ENCODE measurements at regions not wholly inside any gene's neighbourhood (a gene's known extent, or its start where the extent isn't known, plus 50 kb on each side); places are given as distances from the start of the nearest gene placed in this dataset.

DNA sequence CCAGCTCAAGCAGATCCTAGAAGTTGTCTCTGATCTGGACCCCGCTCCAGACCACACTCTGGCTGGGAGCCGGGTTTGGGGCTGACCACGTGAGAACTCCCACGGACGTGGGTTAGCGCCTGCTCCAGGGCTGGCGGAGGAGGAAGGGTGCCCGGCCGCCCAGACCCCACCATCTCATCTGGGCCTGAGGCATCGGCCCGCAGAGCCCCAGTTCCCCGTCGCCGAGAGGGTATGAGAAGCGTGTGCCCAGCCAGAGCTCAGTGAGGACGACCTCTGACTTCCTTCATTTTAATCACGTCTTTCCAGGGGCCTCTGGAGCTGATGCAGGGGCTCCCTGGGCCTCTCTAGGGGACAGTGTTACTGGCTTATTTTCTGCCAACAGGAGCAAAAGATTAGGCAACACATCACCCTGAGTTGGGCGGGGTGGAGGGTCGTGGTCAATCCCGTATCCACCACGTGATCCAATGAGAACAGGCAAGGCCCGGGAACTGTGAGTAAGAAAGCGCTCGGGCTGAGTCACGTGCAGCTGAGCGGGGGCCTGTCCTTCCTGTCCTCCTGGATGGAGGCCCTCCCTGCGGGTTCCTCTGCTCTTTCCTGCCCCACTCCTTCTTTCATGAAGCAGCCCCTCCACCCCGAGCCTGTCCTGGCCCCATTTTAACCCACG, 81.1 kb downstream of the SIK1 start:
- H2AFZ ChIP-seq (ENCODE audit: low read length): no peak overlapping the region

DNA sequence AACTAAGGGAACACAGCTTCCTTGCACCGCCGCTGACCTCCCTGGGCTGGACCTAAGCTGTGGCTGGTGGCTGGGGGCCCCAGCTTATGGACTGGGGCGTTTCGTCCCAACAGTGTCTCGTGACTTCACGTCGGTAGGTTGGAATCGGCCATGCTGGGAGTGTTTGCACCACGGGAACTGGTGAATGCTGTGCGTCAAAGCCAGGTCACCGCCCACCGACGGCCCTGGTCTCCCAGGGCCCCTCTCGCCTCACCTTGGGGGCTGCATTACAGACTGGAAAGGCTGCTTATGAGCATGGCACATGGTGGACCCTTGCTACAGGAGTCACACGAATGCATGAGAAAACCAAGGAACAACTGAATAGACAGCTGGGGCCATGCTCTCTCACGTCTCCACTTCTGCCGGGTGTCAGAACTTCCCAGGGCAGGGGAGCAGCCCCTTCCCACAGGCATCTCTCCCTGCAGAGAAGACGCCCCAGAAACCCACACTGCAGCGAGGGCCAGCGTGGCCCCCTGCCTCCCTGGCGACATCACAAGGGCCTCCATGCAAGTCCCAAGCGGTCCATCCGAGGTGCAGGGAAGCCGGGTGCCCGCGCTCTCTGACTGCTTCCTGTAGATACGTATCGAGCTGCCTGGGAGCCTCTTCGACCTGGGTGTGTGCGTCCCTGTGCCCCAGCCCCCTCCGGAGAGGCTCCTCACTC, 81.7 kb downstream of the SIK1 start:
- DNase-seq (ENCODE audit: low spot score): no peak
- no peaks in the 10 kb centered on the region for H3K4me1 ChIP-seq (ENCODE audit: insufficient read depth, low read length, poor library complexity, severe bottlenecking)
- no peaks in the 10 kb centered on the region for H3K9me2 ChIP-seq (ENCODE audit: insufficient read depth, low read length)
- no TSS peak for BruUV-seq (replicated peaks)
- POLR2A ChIA-PET: no interaction called here
- no peaks in the 10 kb centered on the region for H3K9me3 ChIP-seq (ENCODE audit: low read length)
- H3K4me3 ChIP-seq (ENCODE audit: low read depth, low read length, poor library complexity, severe bottlenecking): no peak overlapping the region
- H3K4me2 ChIP-seq (ENCODE audit: low read length): no peak overlapping the region
- no peaks in the 10 kb centered on the region for H3K36me3 ChIP-seq (ENCODE audit: insufficient read depth, low read length)
- no peaks in the 10 kb centered on the region for H3K79me2 ChIP-seq (ENCODE audit: insufficient read depth, low read depth, low read length)
- intact Hi-C loops (cut with micrococcal nuclease; ENCODE audit: unreplicated experiment): no loop called here
- TF ChIP-seq EZH2phosphoT487 (IDR thresholded peaks at IDR 0.05; ENCODE audit: borderline replicate concordance, low read depth, low read length) (no peak), CTCF (conservative IDR thresholded peaks at IDR 0.05; ENCODE audit: low read length) (no peak)
- CTCF ChIA-PET (ENCODE audit: unreplicated experiment): no interaction called here
- no peak overlapping the region for H2AFZ ChIP-seq (ENCODE audit: low read length)
- H3K27ac ChIP-seq (ENCODE audit: low read depth, low read length, poor library complexity, severe bottlenecking): no peak overlapping the region
- H4K20me1 ChIP-seq (ENCODE audit: insufficient read depth, low read length): no peaks in the 10 kb centered on the region

More for the DNA sequence above, 81.1 kb downstream of the SIK1 start:
- Histone ChIP-seq H3K9me3 (ENCODE audit: low read length) (no peaks in the 10 kb centered on the region), H4K20me1 (ENCODE audit: insufficient read depth, low read length) (no peaks in the 10 kb centered on the region), H3K36me3 (ENCODE audit: insufficient read depth, low read length) (no peaks in the 10 kb centered on the region), H3K4me2 (ENCODE audit: low read length) (no peak overlapping the region), H3K9me2 (ENCODE audit: insufficient read depth, low read length) (no peaks in the 10 kb centered on the region), H3K4me3 (ENCODE audit: low read depth, low read length, poor library complexity, severe bottlenecking) (no peak overlapping the region), H3K27ac (ENCODE audit: low read depth, low read length, poor library complexity, severe bottlenecking) (no peak overlapping the region), H3K79me2 (ENCODE audit: insufficient read depth, low read depth, low read length) (no peaks in the 10 kb centered on the region), H3K4me1 (ENCODE audit: insufficient read depth, low read length, poor library complexity, severe bottlenecking) (no peaks in the 10 kb centered on the region)
- ChIA-PET POLR2A (no interaction called here), CTCF (ENCODE audit: unreplicated experiment) (no interaction called here)
- no peak for TF ChIP-seq EZH2phosphoT487 (IDR thresholded peaks at IDR 0.05; ENCODE audit: borderline replicate concordance, low read depth, low read length)
- TF ChIP-seq CTCF (conservative IDR thresholded peaks at IDR 0.05; ENCODE audit: low read length): no peak
- intact Hi-C loops (cut with micrococcal nuclease; ENCODE audit: unreplicated experiment): no loop called here
- no TSS peak for BruUV-seq (replicated peaks)
- DNase-seq (ENCODE audit: low spot score): no peak
